ENCODE measurements at regions not wholly inside any gene's neighbourhood (a gene's known extent, or its start where the extent isn't known, plus 50 kb on each side); places are given as distances from the start of the nearest gene placed in this dataset.

DNA sequence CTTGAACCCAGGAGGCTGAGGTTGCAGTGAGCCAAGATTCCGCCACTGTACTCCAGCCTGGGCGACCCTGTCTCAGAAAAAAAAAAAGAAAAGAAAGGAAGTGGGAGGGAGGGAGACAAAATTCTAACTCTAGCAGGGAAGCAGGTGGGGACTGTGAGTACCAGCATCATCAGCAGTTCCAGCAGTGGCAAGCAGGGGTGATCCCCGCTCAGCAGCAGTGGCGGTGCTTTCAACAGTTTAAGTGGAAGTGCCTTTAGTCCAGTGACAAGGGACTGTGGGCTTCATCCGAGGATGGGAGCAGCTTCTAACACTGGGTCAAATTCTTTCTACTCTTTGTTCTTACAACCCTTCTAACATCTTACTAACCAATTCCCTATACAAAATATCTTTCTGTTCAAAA, 858.1 kb upstream of the ADAMTS5 start:
- peaks cover 2% of the 10 kb centered on the region for H3K27me3 Mint-ChIP-seq (ENCODE audit: insufficient read depth, low read depth, poor library complexity)
- H3F3A ChIP-seq (replicated peaks; ENCODE audit: low read depth), result no peaks in the 10 kb centered on the region
- no peak overlapping the region for H3K4me2 ChIP-seq
- H3K9me2 ChIP-seq (ENCODE audit: insufficient read depth), result no peaks in the 10 kb centered on the region
- no peak overlapping the region for H3K4me3 Mint-ChIP-seq
- no peaks in the 10 kb centered on the region for H3K4me1 ChIP-seq (ENCODE audit: insufficient read depth)
- H3K9me3 Mint-ChIP-seq, result 0 out of 3 replicates have a peak, but pooled peaks cover 3% of the 10 kb centered on the region
- H3K79me2 ChIP-seq (replicated peaks; ENCODE audit: insufficient read depth), result no peaks in the 10 kb centered on the region
- H3K4me3 ChIP-seq, result no peak overlapping the region
- H3K36me3 Mint-ChIP-seq (ENCODE audit: low read depth), result 0 out of 3 replicates have a peak, but pooled peaks cover 3% of the 10 kb centered on the region
- no peaks in the 10 kb centered on the region for H3K27me3 ChIP-seq (ENCODE audit: insufficient read depth)
- no peak overlapping the region for H3K27ac ChIP-seq (ENCODE audit: low read depth)
- no peak for TF ChIP-seq CREB1 (CRISPR knock-in tag; IDR thresholded peaks at IDR 0.05; ENCODE audit: low read depth)
- TF ChIP-seq, protein P1, sequence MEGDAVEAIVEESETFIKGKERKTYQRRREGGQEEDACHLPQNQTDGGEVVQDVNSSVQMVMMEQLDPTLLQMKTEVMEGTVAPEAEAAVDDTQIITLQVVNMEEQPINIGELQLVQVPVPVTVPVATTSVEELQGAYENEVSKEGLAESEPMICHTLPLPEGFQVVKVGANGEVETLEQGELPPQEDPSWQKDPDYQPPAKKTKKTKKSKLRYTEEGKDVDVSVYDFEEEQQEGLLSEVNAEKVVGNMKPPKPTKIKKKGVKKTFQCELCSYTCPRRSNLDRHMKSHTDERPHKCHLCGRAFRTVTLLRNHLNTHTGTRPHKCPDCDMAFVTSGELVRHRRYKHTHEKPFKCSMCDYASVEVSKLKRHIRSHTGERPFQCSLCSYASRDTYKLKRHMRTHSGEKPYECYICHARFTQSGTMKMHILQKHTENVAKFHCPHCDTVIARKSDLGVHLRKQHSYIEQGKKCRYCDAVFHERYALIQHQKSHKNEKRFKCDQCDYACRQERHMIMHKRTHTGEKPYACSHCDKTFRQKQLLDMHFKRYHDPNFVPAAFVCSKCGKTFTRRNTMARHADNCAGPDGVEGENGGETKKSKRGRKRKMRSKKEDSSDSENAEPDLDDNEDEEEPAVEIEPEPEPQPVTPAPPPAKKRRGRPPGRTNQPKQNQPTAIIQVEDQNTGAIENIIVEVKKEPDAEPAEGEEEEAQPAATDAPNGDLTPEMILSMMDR (conservative IDR thresholded peaks at IDR 0.05; ENCODE audit: low read depth in 2 of 2), result 0 out of 4 replicates have a peak, but pooled peaks of 1 of the 2 experiments have one; percentile 6
- H3K4me1 Mint-ChIP-seq, result no peaks in the 10 kb centered on the region
- ATAC-seq (peak; percentile 70), DNase-seq (ENCODE audit: low spot score) (peak; percentile 54)
- no peak overlapping the region for H3K27ac Mint-ChIP-seq
- H3K36me3 ChIP-seq (ENCODE audit: insufficient read depth), result no peaks in the 10 kb centered on the region
- H2AFZ ChIP-seq, result no peak overlapping the region
- H4K20me1 ChIP-seq (replicated peaks; ENCODE audit: insufficient read depth), result no peaks in the 10 kb centered on the region

DNA sequence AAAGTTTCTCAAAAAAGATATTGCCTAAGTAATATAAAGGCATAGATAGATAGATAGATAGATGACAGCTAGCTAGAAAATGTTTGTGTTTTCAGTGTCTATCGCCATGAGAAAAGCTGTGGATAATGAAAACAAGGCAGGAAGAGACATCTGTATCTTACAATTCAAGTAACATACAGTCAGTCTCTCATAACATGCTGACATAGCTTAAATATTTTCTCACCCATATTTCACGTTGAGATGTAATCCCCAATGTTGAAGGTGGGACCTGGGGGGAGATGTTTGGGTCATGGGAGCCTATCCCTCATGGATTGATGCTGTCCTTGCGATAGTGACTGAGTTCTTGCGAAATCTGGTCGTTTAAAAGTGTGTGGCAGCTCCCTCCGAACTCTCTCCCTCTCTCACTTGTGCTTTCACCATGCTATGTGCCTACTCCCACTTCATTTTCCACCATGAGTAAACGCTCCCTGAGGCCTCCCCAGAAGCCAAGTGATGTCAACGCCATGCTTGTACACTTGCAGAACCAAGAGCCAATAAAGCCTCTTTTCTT, 856.8 kb upstream of the ADAMTS5 start:
- no peaks in the 10 kb centered on the region for H3K4me1 Mint-ChIP-seq
- no peaks in the 10 kb centered on the region for H3F3A ChIP-seq (replicated peaks; ENCODE audit: low read depth)
- no peaks in the 10 kb centered on the region for H3K79me2 ChIP-seq (replicated peaks; ENCODE audit: insufficient read depth)
- H3K27ac Mint-ChIP-seq, result no peak overlapping the region
- no peaks in the 10 kb centered on the region for H3K4me1 ChIP-seq (ENCODE audit: insufficient read depth)
- H3K36me3 ChIP-seq (ENCODE audit: insufficient read depth), result no peaks in the 10 kb centered on the region
- ATAC-seq (no peak), DNase-seq (ENCODE audit: low spot score) (no peak)
- H3K27me3 ChIP-seq (ENCODE audit: insufficient read depth), result no peaks in the 10 kb centered on the region
- peaks cover 2% of the 10 kb centered on the region for H3K27me3 Mint-ChIP-seq (ENCODE audit: insufficient read depth, low read depth, poor library complexity)
- H3K9me2 ChIP-seq (ENCODE audit: insufficient read depth), result no peaks in the 10 kb centered on the region
- H3K4me3 Mint-ChIP-seq, result no peak overlapping the region
- no peak overlapping the region for H2AFZ ChIP-seq
- no peak overlapping the region for H3K4me3 ChIP-seq
- H3K36me3 Mint-ChIP-seq (ENCODE audit: low read depth), result 0 out of 3 replicates have a peak, but pooled peaks cover 3% of the 10 kb centered on the region
- H3K27ac ChIP-seq (ENCODE audit: low read depth), result no peak overlapping the region
- no peaks in the 10 kb centered on the region for H4K20me1 ChIP-seq (replicated peaks; ENCODE audit: insufficient read depth)
- H3K4me2 ChIP-seq, result no peak overlapping the region
- 0 out of 3 replicates have a peak, but pooled peaks cover 3% of the 10 kb centered on the region for H3K9me3 Mint-ChIP-seq
- TF ChIP-seq, protein P2, sequence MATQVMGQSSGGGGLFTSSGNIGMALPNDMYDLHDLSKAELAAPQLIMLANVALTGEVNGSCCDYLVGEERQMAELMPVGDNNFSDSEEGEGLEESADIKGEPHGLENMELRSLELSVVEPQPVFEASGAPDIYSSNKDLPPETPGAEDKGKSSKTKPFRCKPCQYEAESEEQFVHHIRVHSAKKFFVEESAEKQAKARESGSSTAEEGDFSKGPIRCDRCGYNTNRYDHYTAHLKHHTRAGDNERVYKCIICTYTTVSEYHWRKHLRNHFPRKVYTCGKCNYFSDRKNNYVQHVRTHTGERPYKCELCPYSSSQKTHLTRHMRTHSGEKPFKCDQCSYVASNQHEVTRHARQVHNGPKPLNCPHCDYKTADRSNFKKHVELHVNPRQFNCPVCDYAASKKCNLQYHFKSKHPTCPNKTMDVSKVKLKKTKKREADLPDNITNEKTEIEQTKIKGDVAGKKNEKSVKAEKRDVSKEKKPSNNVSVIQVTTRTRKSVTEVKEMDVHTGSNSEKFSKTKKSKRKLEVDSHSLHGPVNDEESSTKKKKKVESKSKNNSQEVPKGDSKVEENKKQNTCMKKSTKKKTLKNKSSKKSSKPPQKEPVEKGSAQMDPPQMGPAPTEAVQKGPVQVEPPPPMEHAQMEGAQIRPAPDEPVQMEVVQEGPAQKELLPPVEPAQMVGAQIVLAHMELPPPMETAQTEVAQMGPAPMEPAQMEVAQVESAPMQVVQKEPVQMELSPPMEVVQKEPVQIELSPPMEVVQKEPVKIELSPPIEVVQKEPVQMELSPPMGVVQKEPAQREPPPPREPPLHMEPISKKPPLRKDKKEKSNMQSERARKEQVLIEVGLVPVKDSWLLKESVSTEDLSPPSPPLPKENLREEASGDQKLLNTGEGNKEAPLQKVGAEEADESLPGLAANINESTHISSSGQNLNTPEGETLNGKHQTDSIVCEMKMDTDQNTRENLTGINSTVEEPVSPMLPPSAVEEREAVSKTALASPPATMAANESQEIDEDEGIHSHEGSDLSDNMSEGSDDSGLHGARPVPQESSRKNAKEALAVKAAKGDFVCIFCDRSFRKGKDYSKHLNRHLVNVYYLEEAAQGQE (IDR thresholded peaks at IDR 0.05; ENCODE audit: unreplicated experiment), result no peak
- TF ChIP-seq POLR2AphosphoS5 (IDR thresholded peaks at IDR 0.05; ENCODE audit: low read depth) (no peak), EZH2phosphoT487 (IDR thresholded peaks at IDR 0.05; ENCODE audit: unreplicated experiment) (no peak), CREB1 (CRISPR knock-in tag; IDR thresholded peaks at IDR 0.05; ENCODE audit: low read depth) (no peak), NANOG (IDR thresholded peaks at IDR 0.05; ENCODE audit: borderline replicate concordance) (no peak)
- TF ChIP-seq, protein P3, sequence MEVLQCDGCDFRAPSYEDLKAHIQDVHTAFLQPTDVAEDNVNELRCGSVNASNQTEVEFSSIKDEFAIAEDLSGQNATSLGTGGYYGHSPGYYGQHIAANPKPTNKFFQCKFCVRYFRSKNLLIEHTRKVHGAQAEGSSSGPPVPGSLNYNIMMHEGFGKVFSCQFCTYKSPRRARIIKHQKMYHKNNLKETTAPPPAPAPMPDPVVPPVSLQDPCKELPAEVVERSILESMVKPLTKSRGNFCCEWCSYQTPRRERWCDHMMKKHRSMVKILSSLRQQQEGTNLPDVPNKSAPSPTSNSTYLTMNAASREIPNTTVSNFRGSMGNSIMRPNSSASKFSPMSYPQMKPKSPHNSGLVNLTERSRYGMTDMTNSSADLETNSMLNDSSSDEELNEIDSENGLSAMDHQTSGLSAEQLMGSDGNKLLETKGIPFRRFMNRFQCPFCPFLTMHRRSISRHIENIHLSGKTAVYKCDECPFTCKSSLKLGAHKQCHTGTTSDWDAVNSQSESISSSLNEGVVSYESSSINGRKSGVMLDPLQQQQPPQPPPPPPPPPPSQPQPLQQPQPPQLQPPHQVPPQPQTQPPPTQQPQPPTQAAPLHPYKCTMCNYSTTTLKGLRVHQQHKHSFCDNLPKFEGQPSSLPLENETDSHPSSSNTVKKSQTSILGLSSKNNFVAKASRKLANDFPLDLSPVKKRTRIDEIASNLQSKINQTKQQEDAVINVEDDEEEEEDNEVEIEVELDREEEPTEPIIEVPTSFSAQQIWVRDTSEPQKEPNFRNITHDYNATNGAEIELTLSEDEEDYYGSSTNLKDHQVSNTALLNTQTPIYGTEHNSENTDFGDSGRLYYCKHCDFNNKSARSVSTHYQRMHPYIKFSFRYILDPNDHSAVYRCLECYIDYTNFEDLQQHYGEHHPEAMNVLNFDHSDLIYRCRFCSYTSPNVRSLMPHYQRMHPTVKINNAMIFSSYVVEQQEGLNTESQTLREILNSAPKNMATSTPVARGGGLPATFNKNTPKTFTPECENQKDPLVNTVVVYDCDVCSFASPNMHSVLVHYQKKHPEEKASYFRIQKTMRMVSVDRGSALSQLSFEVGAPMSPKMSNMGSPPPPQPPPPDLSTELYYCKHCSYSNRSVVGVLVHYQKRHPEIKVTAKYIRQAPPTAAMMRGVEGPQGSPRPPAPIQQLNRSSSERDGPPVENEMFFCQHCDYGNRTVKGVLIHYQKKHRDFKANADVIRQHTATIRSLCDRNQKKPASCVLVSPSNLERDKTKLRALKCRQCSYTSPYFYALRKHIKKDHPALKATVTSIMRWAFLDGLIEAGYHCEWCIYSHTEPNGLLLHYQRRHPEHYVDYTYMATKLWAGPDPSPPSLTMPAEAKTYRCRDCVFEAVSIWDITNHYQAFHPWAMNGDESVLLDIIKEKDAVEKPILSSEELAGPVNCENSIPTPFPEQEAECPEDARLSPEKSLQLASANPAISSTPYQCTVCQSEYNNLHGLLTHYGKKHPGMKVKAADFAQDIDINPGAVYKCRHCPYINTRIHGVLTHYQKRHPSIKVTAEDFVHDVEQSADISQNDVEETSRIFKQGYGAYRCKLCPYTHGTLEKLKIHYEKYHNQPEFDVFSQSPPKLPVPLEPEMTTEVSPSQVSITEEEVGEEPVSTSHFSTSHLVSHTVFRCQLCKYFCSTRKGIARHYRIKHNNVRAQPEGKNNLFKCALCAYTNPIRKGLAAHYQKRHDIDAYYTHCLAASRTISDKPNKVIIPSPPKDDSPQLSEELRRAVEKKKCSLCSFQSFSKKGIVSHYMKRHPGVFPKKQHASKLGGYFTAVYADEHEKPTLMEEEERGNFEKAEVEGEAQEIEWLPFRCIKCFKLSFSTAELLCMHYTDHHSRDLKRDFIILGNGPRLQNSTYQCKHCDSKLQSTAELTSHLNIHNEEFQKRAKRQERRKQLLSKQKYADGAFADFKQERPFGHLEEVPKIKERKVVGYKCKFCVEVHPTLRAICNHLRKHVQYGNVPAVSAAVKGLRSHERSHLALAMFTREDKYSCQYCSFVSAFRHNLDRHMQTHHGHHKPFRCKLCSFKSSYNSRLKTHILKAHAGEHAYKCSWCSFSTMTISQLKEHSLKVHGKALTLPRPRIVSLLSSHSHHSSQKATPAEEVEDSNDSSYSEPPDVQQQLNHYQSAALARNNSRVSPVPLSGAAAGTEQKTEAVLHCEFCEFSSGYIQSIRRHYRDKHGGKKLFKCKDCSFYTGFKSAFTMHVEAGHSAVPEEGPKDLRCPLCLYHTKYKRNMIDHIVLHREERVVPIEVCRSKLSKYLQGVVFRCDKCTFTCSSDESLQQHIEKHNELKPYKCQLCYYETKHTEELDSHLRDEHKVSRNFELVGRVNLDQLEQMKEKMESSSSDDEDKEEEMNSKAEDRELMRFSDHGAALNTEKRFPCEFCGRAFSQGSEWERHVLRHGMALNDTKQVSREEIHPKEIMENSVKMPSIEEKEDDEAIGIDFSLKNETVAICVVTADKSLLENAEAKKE (CRISPR knock-in tag; IDR thresholded peaks at IDR 0.05), result no peak
- TF ChIP-seq, protein P4, sequence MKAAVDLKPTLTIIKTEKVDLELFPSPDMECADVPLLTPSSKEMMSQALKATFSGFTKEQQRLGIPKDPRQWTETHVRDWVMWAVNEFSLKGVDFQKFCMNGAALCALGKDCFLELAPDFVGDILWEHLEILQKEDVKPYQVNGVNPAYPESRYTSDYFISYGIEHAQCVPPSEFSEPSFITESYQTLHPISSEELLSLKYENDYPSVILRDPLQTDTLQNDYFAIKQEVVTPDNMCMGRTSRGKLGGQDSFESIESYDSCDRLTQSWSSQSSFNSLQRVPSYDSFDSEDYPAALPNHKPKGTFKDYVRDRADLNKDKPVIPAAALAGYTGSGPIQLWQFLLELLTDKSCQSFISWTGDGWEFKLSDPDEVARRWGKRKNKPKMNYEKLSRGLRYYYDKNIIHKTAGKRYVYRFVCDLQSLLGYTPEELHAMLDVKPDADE (IDR thresholded peaks at IDR 0.05), result no peak

All from GM23338 (cell line).